ENCODE measurements at regions not wholly inside any gene's neighbourhood (a gene's known extent, or its start where the extent isn't known, plus 50 kb on each side); places are given as distances from the start of the nearest gene placed in this dataset.

DNA sequence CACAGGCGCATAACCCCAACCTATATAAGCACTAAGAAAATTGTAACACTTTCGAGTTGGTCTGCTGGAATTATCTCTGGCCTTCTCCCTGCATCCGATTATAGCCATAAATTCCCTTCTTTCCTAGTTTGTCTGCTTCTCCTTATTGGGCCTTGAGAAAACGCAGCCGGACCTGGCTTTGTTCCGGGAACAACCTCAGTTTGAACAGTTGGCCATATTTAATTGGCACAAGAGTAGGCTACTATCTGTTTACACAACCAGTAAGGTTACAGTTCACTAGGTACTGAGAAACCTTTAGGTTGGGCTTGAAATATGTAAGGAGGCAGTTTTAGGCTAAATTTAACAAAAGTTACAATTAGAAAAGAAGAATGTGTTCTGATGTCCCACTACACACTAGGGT is 176.1 kb downstream of the IPO8 start:
- H3K4me3 Mint-ChIP-seq (ENCODE audit: unreplicated experiment), result no peak overlapping the region
- no peaks in the 10 kb centered on the region for H3K4me1 Mint-ChIP-seq (ENCODE audit: unreplicated experiment)
- DNase-seq (ENCODE audit: extremely low spot score, unreplicated experiment), result no peak
- H3K9me3 Mint-ChIP-seq (ENCODE audit: unreplicated experiment), result no peaks in the 10 kb centered on the region
- TF ChIP-seq, protein P1, sequence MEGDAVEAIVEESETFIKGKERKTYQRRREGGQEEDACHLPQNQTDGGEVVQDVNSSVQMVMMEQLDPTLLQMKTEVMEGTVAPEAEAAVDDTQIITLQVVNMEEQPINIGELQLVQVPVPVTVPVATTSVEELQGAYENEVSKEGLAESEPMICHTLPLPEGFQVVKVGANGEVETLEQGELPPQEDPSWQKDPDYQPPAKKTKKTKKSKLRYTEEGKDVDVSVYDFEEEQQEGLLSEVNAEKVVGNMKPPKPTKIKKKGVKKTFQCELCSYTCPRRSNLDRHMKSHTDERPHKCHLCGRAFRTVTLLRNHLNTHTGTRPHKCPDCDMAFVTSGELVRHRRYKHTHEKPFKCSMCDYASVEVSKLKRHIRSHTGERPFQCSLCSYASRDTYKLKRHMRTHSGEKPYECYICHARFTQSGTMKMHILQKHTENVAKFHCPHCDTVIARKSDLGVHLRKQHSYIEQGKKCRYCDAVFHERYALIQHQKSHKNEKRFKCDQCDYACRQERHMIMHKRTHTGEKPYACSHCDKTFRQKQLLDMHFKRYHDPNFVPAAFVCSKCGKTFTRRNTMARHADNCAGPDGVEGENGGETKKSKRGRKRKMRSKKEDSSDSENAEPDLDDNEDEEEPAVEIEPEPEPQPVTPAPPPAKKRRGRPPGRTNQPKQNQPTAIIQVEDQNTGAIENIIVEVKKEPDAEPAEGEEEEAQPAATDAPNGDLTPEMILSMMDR (IDR thresholded peaks at IDR 0.05), result no peak
- no peak overlapping the region for H3K27ac Mint-ChIP-seq (ENCODE audit: unreplicated experiment)
- peaks cover 5% of the 10 kb centered on the region for H3K27me3 Mint-ChIP-seq (ENCODE audit: unreplicated experiment)
- H3K36me3 Mint-ChIP-seq (ENCODE audit: unreplicated experiment), result no peaks in the 10 kb centered on the region

DNA sequence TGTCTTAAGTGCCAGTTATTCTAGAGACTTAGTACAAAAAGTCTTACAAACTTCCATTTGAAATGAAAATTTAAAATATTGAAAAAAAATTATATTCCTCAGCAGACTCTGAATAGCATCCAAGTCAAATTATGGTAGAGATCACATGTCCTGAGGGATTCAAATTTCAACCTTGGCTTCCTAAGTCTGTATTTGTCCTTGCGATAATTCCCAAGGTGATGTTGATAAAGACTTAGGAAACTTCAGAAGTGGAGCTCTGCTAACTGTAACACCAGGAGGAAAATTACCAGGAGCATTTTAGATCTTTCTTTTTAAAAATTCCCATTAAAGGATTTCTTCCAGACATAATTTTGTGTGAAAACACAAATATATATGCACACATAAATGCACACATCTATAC is 178.3 kb downstream of the IPO8 start:
- TF ChIP-seq, protein P1 (IDR thresholded peaks at IDR 0.05), result no peak
- no peaks in the 10 kb centered on the region for H3K4me1 Mint-ChIP-seq (ENCODE audit: unreplicated experiment)
- DNase-seq (ENCODE audit: extremely low spot score, unreplicated experiment), result no peak
- peaks cover 14% of the 10 kb centered on the region for H3K27me3 Mint-ChIP-seq (ENCODE audit: unreplicated experiment)
- no peak overlapping the region for H3K4me3 Mint-ChIP-seq (ENCODE audit: unreplicated experiment)
- no peaks in the 10 kb centered on the region for H3K9me3 Mint-ChIP-seq (ENCODE audit: unreplicated experiment)
- no peaks in the 10 kb centered on the region for H3K36me3 Mint-ChIP-seq (ENCODE audit: unreplicated experiment)
- H3K27ac Mint-ChIP-seq (ENCODE audit: unreplicated experiment), result no peak overlapping the region

DNA sequence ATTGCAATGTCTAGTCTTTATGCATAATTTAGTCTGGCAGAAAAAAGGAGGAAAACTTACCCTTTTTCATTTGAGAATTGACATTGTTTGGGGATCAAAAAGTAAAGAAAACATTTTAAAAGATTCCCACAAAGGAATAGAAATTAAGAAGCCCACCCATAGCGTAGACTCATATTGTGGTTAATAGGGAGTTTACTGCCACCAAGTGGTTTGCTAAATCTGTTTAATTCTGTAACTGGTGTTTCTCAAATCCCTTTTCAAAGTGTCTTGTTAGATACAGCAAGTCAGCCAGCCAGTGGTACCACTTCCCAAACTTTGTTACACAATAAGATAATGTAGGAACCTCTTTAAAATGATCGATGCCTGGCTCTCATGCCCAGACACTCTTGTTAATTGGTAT is 180.3 kb downstream of the IPO8 start:
- no peaks in the 10 kb centered on the region for H3K9me3 Mint-ChIP-seq (ENCODE audit: unreplicated experiment)
- H3K36me3 Mint-ChIP-seq (ENCODE audit: unreplicated experiment), result no peaks in the 10 kb centered on the region
- DNase-seq (ENCODE audit: extremely low spot score, unreplicated experiment), result no peak
- H3K4me3 Mint-ChIP-seq (ENCODE audit: unreplicated experiment), result no peak overlapping the region
- H3K4me1 Mint-ChIP-seq (ENCODE audit: unreplicated experiment), result no peaks in the 10 kb centered on the region
- peaks cover 18% of the 10 kb centered on the region for H3K27me3 Mint-ChIP-seq (ENCODE audit: unreplicated experiment)
- H3K27ac Mint-ChIP-seq (ENCODE audit: unreplicated experiment), result no peak overlapping the region
- TF ChIP-seq, protein P1 (IDR thresholded peaks at IDR 0.05), result peak; percentile 53

DNA sequence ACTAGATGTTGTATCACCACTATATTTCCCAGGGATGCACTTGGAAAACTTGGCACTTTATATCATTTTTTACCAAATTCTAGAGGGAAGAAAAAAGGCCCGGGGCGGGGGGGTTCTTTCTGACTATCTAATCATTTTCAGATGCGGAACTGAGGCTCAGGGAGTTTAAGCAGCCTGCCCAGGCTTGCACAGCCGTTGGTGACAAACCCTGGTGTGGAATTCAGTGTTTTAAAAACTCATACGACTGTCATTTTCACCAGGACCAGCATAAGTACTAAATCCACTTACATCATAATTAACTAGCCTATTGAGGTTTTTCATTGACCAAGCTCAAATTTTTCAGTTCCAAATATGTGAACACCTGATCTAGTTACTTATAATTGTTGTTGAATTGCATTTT is 181.0 kb downstream of the IPO8 start:
- no peaks in the 10 kb centered on the region for H3K9me3 Mint-ChIP-seq (ENCODE audit: unreplicated experiment)
- H3K36me3 Mint-ChIP-seq (ENCODE audit: unreplicated experiment), result no peaks in the 10 kb centered on the region
- H3K27me3 Mint-ChIP-seq (ENCODE audit: unreplicated experiment), result peaks cover 19% of the 10 kb centered on the region
- no peak overlapping the region for H3K4me3 Mint-ChIP-seq (ENCODE audit: unreplicated experiment)
- H3K4me1 Mint-ChIP-seq (ENCODE audit: unreplicated experiment), result no peaks in the 10 kb centered on the region
- H3K27ac Mint-ChIP-seq (ENCODE audit: unreplicated experiment), result no peak overlapping the region
- TF ChIP-seq, protein P1 (IDR thresholded peaks at IDR 0.05), result no peak
- no peak for DNase-seq (ENCODE audit: extremely low spot score, unreplicated experiment)

DNA sequence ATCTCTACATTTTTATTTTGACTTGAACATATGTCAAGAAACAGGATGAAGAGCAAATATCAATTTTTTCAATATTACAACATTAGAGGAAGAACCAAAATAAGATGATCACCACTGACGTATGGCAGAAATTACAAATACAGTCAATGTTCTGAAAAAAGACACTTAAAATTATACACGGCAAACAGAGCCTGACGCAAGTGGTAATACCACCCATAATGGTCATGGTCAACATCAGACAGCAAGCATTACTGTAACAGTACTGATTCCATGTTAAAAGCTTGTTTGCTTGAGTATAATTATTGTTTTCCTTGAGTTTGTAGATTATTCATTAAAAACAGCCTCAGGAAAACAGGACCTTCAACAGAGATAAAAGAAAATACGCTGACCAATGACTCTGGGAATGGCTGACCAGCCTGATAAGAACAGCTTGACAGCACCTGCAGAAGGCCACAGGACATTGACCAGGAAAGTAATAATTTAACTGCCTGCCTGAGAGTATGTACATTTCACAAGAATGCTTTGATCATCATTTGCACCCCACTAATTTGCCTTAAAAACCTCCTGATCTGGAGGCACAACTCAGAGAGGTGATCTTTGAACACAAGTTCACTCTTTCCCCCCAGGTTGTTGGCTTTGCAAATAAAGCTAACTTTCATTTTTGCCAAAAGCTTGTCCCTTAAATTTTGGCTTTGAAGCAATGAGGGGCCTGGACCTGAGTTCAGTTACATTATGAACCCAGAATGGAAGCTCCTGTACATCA is 187.3 kb downstream of the IPO8 start:
- Mint-ChIP-seq H3K9me3 (ENCODE audit: unreplicated experiment) (no peaks in the 10 kb centered on the region), H3K4me3 (ENCODE audit: unreplicated experiment) (no peak overlapping the region), H3K27ac (ENCODE audit: unreplicated experiment) (no peak overlapping the region), H3K36me3 (ENCODE audit: unreplicated experiment) (no peaks in the 10 kb centered on the region), H3K27me3 (ENCODE audit: unreplicated experiment) (peaks cover 45% of the 10 kb centered on the region), H3K4me1 (ENCODE audit: unreplicated experiment) (no peaks in the 10 kb centered on the region)
- no peak for DNase-seq (ENCODE audit: extremely low spot score, unreplicated experiment)
- TF ChIP-seq, protein P1 (IDR thresholded peaks at IDR 0.05), result no peak

All from osteocyte (in vitro differentiated cells).